ENCODE measurements at regions not wholly inside any gene's neighbourhood (a gene's known extent, or its start where the extent isn't known, plus 50 kb on each side); places are given as distances from the start of the nearest gene placed in this dataset.

DNA sequence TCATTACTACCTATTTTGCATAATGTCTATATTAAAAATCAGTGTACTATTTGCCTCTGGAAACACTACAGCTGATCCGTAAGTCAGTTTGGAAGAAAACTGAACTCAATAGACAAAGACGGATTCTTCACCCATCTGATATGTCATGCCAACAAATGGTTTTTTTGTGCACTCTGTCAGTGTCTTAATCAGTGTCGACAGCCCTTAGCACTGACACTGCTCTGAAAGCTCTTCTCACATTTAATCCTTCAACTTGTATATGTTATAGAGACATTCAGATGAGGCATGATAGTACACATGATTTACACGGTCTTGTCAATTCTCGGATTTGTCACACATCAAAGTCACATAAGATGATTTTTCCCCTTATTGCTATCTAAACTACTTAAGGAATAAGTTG lies 347.5 kb upstream of the GALNT5 start:
- Histone ChIP-seq H3K4me3 (no peak overlapping the region), H3K27me3 (no peaks in the 10 kb centered on the region), H3K9me3 (no peaks in the 10 kb centered on the region), H3K4me1 (no peaks in the 10 kb centered on the region), H3K36me3 (ENCODE audit: low read depth, missing control alignments) (no peaks in the 10 kb centered on the region), H3K27ac (no peak overlapping the region)
- DNase-seq, result no peak
- intact Hi-C loops (cut with DNase I; ENCODE audit: low total_unique reads), result no loop called here
- 83% methylated on average over 5 of the region's 5 CpGs for WGBS, 2 donors
- TF ChIP-seq CTCF (IDR thresholded peaks at IDR 0.05) (no peak), POLR2A (IDR thresholded peaks at IDR 0.05) (no peak)

DNA sequence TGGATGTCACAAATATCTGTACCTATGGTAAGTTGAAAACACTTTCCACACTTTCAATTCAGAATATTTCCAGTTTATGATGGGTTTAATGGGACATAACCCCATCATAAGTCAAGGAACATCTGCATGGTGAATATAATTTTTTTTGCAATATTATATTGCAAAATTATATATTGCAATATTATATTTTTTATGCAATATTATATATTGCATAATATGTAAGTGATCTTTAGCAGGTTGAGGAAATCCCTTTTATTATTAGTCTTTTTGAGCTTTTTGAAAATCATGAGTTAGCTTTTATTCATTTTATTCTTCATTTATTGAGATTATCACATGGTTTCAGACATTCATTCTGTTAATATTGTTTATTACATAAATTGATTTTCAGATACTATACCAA lies 342.2 kb upstream of the GALNT5 start:
- H3K4me3 ChIP-seq, result no peak overlapping the region
- H3K27me3 ChIP-seq, result no peaks in the 10 kb centered on the region
- no peak for TF ChIP-seq CTCF (IDR thresholded peaks at IDR 0.05)
- TF ChIP-seq POLR2A (IDR thresholded peaks at IDR 0.05), result no peak
- H3K9me3 ChIP-seq, result no peaks in the 10 kb centered on the region
- no peaks in the 10 kb centered on the region for H3K36me3 ChIP-seq (ENCODE audit: low read depth, missing control alignments)
- no peak for DNase-seq
- H3K27ac ChIP-seq, result no peak overlapping the region
- H3K4me1 ChIP-seq, result no peaks in the 10 kb centered on the region
- intact Hi-C loops (cut with DNase I; ENCODE audit: low total_unique reads), result no loop called here

DNA sequence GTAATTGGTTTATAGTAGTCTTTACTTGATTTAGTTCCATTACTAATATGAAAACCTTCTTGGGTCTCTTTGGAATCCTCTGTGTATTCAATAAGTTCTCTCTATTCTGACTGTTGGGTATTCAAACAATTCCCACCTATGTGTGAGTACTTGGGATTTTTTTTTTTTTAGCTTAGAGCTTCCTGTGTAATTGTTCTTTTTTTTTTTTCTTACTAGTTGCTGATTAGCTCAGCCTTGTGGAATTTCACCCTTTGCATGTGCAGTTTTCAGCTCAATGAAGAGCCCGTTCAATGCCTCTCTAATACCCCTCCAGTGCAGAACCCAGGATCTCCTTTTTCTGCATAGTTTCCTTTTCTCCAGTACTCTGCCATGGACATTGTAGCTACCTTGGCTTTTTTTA lies 339.1 kb upstream of the GALNT5 start:
- no peak for DNase-seq
- Histone ChIP-seq H3K36me3 (ENCODE audit: low read depth, missing control alignments) (no peaks in the 10 kb centered on the region), H3K27me3 (no peaks in the 10 kb centered on the region), H3K4me3 (no peak overlapping the region), H3K27ac (no peak overlapping the region), H3K9me3 (no peaks in the 10 kb centered on the region), H3K4me1 (no peaks in the 10 kb centered on the region)
- WGBS, 2 donors, result 75 to 83% methylated on average over 1 of the region's 1 CpG
- intact Hi-C loops (cut with DNase I; ENCODE audit: low total_unique reads), result no loop called here
- TF ChIP-seq POLR2A (IDR thresholded peaks at IDR 0.05) (no peak), CTCF (IDR thresholded peaks at IDR 0.05) (no peak)

DNA sequence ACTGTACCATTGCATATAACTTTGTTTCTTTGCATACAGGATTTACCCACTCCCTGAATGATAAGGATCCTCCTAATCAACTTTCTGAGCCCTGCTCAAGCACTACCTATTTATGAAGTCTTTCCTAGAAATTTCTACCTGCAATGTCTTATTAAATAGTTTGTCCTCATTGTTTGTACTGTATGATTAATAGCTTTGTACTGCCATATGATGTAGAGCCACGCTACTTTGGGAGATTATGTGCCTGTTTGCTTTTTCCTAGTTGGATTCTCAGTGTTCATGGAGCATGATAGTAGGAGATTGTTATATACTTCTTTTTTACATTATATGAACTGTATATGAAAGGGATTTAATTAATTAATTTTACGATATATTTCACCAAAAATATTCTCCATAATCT lies 327.1 kb upstream of the GALNT5 start:
- WGBS, 2 donors, result 87 to 88% methylated on average over 2 of the region's 2 CpGs
- no peaks in the 10 kb centered on the region for H3K4me1 ChIP-seq
- no peaks in the 10 kb centered on the region for H3K27me3 ChIP-seq
- no peak overlapping the region for H3K27ac ChIP-seq
- H3K4me3 ChIP-seq, result no peak overlapping the region
- intact Hi-C loops (cut with DNase I; ENCODE audit: low total_unique reads), result no loop called here
- DNase-seq, result no peak
- TF ChIP-seq CTCF (IDR thresholded peaks at IDR 0.05) (no peak), POLR2A (IDR thresholded peaks at IDR 0.05) (no peak)
- no peaks in the 10 kb centered on the region for H3K36me3 ChIP-seq (ENCODE audit: low read depth, missing control alignments)
- no peaks in the 10 kb centered on the region for H3K9me3 ChIP-seq

GRCh38 chr2:156933645-156934225 lies 323.8 kb upstream of the GALNT5 start:
- H3K27me3 ChIP-seq, result no peaks in the 10 kb centered on the region
- WGBS, 2 donors, result 64 to 73% methylated on average over 3 of the region's 3 CpGs
- H3K27ac ChIP-seq, result no peak overlapping the region
- H3K4me3 ChIP-seq, result no peak overlapping the region
- no peak for DNase-seq
- no peaks in the 10 kb centered on the region for H3K4me1 ChIP-seq
- intact Hi-C loops (cut with DNase I; ENCODE audit: low total_unique reads), result no loop called here
- no peaks in the 10 kb centered on the region for H3K9me3 ChIP-seq
- no peak for TF ChIP-seq CTCF (IDR thresholded peaks at IDR 0.05)
- no peak for TF ChIP-seq POLR2A (IDR thresholded peaks at IDR 0.05)
- no peaks in the 10 kb centered on the region for H3K36me3 ChIP-seq (ENCODE audit: low read depth, missing control alignments)

Measured in testis (tissue), 2 donors.